ENCODE measurements at regions not wholly inside any gene's neighbourhood (a gene's known extent, or its start where the extent isn't known, plus 50 kb on each side); places are given as distances from the start of the nearest gene placed in this dataset.

DNA sequence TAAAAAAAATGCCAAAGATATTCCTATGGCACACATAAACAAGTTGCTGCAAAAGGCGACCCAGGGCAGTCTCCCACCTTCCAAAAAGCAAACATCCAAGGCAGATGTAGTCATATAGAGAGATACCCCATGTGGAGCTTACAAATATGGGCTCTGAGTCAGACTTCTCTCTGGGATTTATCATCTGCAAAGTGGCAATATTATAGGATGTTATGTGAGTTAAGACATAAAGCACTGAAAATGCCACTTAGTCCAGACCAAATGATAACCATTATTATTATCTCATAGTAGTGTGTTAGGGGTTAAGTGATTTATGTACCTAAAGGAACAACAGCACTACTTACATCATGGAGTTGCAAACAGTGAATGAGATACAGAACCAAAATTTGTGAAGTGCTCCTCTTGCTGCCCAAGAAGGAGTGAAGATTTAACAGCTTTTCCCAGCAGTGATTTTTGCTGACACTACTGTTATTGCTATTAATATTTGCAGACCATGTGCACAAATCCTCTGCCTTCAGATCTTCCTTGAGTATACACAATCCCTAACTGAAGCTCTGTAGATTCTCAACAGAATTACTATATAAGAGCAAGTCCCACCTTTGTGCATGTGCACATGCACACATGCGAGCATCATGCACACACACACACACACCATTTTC lies 560.0 kb upstream of the SALL1 start:
- DNase-seq, result no peak

DNA sequence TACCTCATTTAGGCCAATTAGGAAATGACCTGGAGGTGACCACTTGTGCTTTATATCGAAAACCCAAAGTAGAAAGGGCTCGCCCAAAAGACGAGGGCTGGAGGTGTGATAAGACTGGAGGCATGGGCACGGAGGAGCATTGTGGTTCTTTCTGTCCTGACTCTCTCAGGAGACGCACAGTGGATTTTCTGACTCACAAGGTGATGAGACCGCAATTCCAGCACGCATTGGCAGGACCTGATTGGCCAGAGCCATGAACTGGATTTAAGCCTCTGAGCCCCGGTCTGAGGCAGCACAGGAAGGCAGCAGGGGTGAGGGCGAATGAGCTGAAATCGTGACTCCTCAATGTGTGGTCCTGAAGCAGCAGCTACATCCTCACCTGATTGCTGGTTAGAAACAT lies 559.1 kb upstream of the SALL1 start:
- DNase-seq, result no peak

DNA sequence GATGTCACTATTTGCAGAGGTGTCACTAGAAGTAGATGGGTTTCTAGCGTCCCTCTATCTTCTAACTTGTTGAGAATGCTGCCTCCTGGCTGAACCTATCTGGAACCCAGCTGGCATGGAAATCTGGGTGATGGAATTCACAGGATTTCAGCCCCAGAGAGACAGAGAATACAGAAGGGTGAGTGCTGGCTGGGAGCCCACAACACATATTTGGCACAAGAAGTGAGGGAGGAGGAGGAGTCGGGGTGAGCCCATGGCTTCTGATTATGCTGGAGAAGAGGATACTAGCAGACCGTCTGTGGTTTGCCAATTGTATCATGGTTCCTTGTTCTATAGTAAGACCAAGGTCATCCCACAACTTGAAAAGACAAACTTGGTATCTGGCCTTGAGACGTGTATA lies 557.8 kb upstream of the SALL1 start:
- DNase-seq, result no peak

GRCh38 chr16:51707666-51708065 lies 556.6 kb upstream of the SALL1 start:
- no peak for DNase-seq

DNA sequence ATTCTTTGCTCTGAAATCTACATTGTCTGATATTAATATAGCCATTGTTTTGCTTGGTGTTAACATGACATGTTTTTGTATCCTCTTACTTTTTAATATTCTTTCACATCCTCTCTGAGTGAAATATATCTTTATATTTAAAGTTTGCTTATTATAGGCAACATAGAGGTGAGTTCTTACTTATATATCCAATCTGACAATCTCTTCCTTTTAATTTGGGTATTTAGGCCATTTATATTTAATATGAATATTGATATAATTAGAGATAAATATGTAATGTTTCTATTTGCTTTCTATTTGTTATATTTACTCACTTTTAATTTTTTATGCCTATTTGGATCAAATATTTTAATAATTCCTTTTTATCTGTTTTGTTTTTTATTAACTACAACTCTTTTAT lies 554.1 kb upstream of the SALL1 start:
- DNase-seq, result no peak

DNA sequence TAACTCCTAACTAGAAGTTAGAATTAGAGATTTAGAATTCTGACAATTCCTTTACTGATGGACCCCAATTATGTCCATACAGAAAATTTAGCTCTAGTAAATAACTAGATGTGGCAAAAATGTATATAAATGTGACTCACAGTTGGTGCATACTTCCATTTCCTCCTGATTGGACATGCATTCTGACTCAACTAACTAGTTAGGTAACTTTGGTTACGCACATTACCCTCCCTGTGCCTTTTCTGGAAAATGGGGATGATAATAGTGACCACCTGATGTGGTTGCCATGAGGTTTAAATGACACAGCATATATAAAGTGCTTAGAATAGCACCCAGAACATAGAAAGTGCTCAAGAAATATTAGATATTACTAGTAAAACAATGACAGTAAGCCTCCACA lies 550.0 kb upstream of the SALL1 start:
- DNase-seq, result no peak

- no peak for DNase-seq
These were observed 548.8 kb upstream of the SALL1 start for GRCh38 chr16:51699686-51700396.

DNA sequence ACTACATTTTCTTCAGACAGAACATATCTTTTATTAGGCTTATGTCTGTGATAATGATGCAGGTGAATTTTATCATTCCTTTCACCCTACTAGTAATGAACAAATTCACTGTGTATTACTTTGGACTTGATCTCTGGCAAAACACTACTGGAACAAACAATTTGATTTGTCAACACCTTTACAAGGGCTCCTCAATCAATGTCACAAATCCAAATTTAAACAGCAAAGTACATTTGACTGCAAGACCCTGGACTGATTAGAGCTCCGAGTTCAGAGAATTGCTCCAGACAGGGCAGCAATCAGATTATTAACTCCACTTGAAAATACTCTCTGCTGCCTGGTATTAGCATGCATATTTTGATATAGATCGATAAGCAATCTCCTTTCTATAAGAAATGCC lies 547.6 kb upstream of the SALL1 start:
- DNase-seq, result no peak

DNA sequence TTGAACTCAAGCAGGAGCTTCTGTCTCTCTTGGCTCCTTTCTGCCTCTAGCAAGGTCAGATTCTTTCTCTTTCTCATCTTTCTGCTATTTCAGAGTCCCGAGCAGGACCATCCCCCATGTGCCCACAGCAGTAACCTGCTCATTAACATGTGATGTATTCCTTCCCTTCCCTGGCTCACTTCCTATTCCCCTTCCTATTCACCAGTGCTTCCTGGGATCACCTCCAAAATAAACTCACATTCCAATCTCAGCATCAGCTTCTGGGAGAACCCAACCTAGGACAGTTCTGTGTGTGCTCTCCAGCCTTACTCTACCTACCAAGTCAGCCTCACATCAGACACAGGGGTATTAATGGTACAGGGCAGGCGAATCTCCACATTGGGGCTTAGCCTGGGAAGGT lies 546.4 kb upstream of the SALL1 start:
- DNase-seq, result no peak

DNA sequence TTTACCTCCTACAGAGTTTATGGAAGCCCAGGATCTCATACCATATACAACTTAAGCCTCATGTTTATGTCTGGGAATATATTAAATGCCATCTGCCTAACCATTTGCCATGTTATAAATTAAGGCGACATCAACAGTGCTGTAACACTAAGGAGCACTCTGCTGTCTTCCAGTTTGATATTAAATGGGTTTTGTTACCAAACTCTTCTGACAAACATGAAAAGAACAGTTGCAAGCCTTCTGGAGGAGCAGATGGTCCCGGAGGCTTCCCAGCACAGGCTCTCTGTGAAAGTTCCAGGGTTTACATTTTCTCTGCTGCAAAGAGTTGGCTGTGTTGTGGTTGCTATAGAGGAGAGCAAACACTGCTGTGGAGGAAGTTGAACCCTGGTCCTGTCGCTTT lies 545.3 kb upstream of the SALL1 start:
- no peak for DNase-seq

DNA sequence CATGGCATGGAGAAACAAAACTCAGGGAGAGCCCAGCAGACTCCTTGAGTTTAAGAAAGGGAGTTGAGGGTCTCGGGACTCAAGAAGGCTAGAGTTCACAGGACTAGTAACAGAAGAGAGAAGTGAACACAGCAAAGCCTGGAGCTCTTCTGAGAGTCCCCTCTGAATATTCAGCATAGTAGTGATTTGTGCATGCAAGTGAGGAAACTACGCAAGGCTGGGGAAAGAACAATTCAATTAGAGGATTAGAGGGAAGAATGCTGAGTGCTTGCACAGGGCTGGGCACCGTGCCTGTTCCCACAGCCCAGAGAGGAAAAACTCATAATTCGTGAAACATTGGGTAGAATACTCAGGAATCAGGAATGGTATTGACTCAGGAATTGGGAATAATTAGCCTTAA lies 540.0 kb upstream of the SALL1 start:
- no peak for DNase-seq

GRCh38 chr16:51685498-51685897 lies 534.4 kb upstream of the SALL1 start:
- DNase-seq, result no peak

- no peak for DNase-seq
These were observed 532.8 kb upstream of the SALL1 start for GRCh38 chr16:51683882-51684281.

- no peak for DNase-seq
These were observed 531.8 kb upstream of the SALL1 start for GRCh38 chr16:51682905-51683304.

DNA sequence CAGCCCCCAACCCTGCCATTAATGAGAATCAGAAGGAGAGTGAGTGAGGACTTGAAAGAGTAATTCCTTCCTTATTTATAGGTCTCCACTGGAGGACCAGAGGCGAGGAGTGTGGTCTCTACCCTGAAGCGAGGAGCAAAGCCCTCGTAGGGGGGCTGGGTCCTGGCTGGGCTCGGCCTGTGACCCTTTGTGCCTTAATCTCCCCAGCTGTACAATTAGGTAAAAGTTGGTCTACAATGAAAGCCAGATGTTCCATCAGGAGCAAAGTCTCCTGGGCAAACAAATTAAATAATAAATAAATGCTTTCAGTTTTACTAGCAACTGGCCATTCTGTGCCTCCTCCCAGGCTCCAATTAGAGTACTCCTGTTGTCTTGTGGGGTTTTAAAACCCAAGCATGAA lies 523.5 kb upstream of the SALL1 start:
- no peak for DNase-seq

GRCh38 chr16:51670527-51670926 lies 519.5 kb upstream of the SALL1 start:
- DNase-seq, result no peak

DNA sequence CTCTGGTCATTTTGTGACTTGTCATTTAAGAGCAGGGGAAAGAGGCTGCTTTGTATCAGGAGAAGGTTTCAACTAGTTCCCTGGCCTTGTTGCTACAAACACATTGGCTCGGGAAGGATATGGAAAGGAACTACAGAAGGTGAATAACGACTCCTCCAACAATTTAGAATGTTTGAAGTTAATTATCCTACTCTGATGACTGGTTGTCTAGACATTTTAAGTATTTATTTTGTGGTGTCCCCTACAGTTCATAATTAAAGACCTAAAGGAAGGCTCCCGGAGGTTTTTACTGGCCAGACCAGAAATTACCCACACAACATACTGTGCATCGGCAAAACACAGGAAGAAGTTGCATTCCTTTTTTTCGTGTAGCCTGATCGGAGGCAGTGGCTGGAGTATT lies 515.8 kb upstream of the SALL1 start:
- no peak for DNase-seq

- DNase-seq, result no peak
These were observed 515.0 kb upstream of the SALL1 start for GRCh38 chr16:51666074-51666473.

DNA sequence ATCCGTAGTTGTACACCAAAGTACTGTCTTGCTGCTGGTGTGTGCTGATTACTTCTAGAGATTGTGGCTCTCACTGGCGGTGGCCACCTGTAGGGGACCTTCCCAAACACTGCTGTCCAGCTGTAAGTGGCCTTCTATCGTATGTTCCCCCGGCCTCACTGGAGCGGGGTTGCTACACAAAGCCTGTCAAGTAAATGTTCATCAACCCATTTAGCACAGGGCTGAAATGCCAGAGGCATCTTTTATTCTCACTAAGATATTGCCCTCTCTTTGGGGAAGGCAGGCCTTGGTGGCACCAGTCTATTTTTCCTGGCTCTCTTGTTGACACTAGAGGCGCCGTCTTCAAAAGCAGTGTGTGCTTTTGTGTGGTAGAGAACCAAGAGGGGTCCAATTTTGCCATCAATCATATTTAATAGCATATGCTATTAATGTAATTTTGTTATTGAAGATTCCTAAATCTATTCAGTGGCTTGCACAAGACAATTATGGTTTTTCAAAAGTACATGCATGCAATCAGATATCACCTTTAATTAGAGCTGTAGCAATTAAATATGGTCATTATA lies 514.4 kb upstream of the SALL1 start:
- DNase-seq, result no peak

GRCh38 chr16:51658531-51658930 lies 507.5 kb upstream of the SALL1 start:
- no peak for DNase-seq

DNA sequence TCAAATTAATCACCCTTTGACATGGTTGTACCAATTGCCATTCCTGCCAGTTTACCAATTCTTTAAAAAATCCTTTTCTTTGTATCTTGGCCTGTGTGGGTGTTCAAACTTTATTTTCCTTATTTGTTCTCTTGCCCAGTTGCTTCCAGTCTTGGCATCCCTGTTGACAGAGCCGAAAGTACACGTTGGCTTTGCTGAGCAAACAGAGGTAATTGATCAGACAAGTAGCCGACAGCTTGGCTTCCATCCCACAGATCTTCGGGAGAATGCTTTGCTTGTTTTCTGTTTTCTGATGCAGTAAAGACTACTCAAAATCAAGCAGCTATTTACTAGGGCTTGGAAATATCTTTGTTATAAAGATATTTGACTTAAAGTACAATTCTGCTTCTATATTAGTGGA lies 506.8 kb upstream of the SALL1 start:
- no peak for DNase-seq

DNA sequence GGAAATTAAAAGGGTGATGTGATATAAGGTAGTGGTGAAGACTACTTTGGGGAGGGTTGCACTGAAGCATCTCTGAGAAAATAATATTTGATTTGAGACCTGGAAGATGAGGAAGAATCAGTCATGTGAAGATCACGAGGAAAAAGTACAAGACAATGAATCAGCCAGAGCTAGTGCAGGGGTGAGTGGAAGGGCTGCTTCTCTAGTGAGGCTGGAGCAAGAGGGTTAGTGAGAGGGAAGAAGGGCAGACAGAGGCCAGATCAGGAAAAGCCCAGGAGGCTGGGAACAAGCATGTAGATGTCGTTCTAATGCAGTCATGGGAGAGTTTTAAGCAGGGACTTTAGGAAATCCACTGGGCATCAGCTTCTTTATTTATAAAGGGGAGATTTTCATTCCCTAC lies 504.2 kb upstream of the SALL1 start:
- no peak for DNase-seq

- DNase-seq, result no peak
These were observed 500.0 kb upstream of the SALL1 start for GRCh38 chr16:51651061-51651466.

DNA sequence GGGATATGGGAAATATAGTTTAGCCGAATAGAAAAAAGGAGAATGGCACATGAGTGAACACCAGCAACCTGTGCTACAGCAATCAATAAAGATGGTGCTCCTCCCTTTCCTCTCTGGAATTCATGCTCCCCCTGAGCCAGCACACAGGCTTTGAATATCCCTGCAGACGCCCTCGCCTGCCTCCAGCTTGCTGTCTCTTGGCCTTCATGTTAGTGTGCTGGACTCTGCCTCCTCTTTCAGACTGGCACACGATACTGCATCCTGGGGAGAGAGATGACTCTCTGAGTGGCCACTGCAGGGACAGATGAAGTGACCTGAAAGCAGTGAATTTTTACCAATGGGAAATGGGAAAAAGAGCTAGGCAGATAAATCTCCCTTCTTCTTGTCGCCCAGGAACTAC lies 498.6 kb upstream of the SALL1 start:
- no peak for DNase-seq

DNA sequence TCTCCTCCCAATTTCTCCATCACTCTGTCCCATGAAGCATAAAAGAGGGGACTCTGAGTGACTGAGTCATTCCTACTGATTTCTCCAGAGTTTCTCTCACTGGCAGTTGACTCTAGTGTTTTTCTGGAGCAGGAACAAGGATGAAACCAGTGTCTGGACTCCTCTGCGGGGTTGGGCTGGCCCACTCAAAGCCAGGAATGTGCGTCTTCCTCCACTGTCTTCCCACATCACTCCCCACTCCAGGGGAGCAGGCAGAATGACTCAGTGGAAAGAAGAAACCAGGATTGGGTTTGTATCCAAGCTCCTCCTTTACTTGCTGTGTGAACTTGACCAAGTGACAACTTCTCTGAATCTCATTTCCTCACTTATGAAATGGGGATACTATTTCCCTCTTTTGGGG lies 497.5 kb upstream of the SALL1 start:
- no peak for DNase-seq

All from CD4-positive, alpha-beta T cell treated with Interleukin-10 for 1 hour (primary cell).